KMS-11 (cell line): ENCODE measurements at regions not wholly inside any gene's neighbourhood (a gene's known extent, or its start where the extent isn't known, plus 50 kb on each side); places are given as distances from the start of the nearest gene placed in this dataset.

Source experiments
- H2AFZ ChIP-seq: fragments of 200-600 bp; sonication (generic); 2 replicates; pipeline ENCODE4 v1.6.1; 2016; ENCODE audit warnings: antibody characterized with exemption, mixed run types, low read depth
- H3K27ac ChIP-seq: fragments of 200-600 bp; sonication (generic); 2 replicates; pipeline ENCODE4 v1.6.1; 2016; ENCODE audit warnings: mild to moderate bottlenecking, mixed run types
- H3K27me3 ChIP-seq: fragments of 200-600 bp; sonication (generic); 2 replicates; pipeline ENCODE4 v1.6.1; 2017; ENCODE audit warnings: mild to moderate bottlenecking, low read depth, mixed run types, moderate library complexity; ENCODE audit not compliant: insufficient read depth
- H3K36me3 ChIP-seq: fragments of 200-600 bp; sonication (generic); 2 replicates; pipeline ENCODE4 v1.6.1; 2017; ENCODE audit warnings: mild to moderate bottlenecking, mixed run types; ENCODE audit not compliant: insufficient read depth
- H3K4me1 ChIP-seq: fragments of 200-600 bp; sonication (generic); 2 replicates; pipeline ENCODE4 v1.6.1; 2016; ENCODE audit warnings: mild to moderate bottlenecking, low read depth, mixed run types; ENCODE audit not compliant: poor library complexity, severe bottlenecking
- H3K4me2 ChIP-seq: fragments of 200-600 bp; sonication (generic); 2 replicates; pipeline ENCODE4 v1.7.0; 2016; ENCODE audit warnings: mild to moderate bottlenecking, mixed run types
- H3K4me3 ChIP-seq: fragments of 200-600 bp; sonication (generic); IDR thresholded peaks from 2 replicates; pipeline ENCODE4 v1.6.1; 2017; ENCODE audit warnings: low read depth, low read length, mixed read lengths; ENCODE audit not compliant: insufficient read depth
- H3K79me2 ChIP-seq: fragments of 200-600 bp; sonication (generic); 2 replicates; pipeline ENCODE4 v1.6.1; 2016; ENCODE audit warnings: low read depth, mixed run types; ENCODE audit not compliant: insufficient read depth
- H3K9ac ChIP-seq: fragments of 200-600 bp; sonication (generic); 2 replicates; pipeline ENCODE4 v1.6.1; 2016; ENCODE audit warnings: mild to moderate bottlenecking, mixed run types
- H4K20me1 ChIP-seq: fragments of 200-600 bp; sonication (generic); 2 replicates; pipeline ENCODE4 v1.6.1; 2016; ENCODE audit warnings: mild to moderate bottlenecking, mixed run types; ENCODE audit not compliant: insufficient read depth
- CTCF ChIP-seq: fragments of 200-600 bp; sonication (generic); conservative IDR thresholded peaks from 2 replicates; pipeline ENCODE4 v1.6.1; 2017; ENCODE audit warnings: low read depth, mild to moderate bottlenecking, antibody characterized with exemption, low read length, moderate library complexity, mixed read lengths

- no peak overlapping the region for H3K9ac ChIP-seq
- H3K4me1 ChIP-seq, result no peaks in the 10 kb centered on the region
- H3K4me3 ChIP-seq, result no peak overlapping the region
- H3K79me2 ChIP-seq, result no peaks in the 10 kb centered on the region
- no peak overlapping the region for H3K4me2 ChIP-seq
- no peak for TF ChIP-seq CTCF
- no peak overlapping the region for H2AFZ ChIP-seq
- H3K27me3 ChIP-seq, result no peaks in the 10 kb centered on the region
- no peaks in the 10 kb centered on the region for H3K36me3 ChIP-seq
- no peak overlapping the region for H3K27ac ChIP-seq
- H4K20me1 ChIP-seq, result no peaks in the 10 kb centered on the region
These were observed 273.6 kb downstream of the LRFN2 start for GRCh38 chr6:40313582-40313981.

- no peak for TF ChIP-seq CTCF
These were observed 274.8 kb downstream of the LRFN2 start for GRCh38 chr6:40312213-40313015.

GRCh38 chr6:40308533-40309306 is 278.4 kb downstream of the LRFN2 start:
- H3K4me2 ChIP-seq, result no peak overlapping the region
- no peak overlapping the region for H2AFZ ChIP-seq
- no peak overlapping the region for H3K9ac ChIP-seq
- H3K4me3 ChIP-seq, result no peak overlapping the region
- peak; percentile 94 for TF ChIP-seq CTCF
- no peaks in the 10 kb centered on the region for H3K27me3 ChIP-seq
- H3K36me3 ChIP-seq, result no peaks in the 10 kb centered on the region
- no peaks in the 10 kb centered on the region for H3K4me1 ChIP-seq
- H3K79me2 ChIP-seq, result no peaks in the 10 kb centered on the region
- H4K20me1 ChIP-seq, result no peaks in the 10 kb centered on the region
- H3K27ac ChIP-seq, result no peak overlapping the region

More at GRCh38 chr6:40312213-40313015, 274.8 kb downstream of the LRFN2 start:
- H3K4me3 ChIP-seq, result no peak overlapping the region
- H3K4me1 ChIP-seq, result no peaks in the 10 kb centered on the region
- no peak overlapping the region for H2AFZ ChIP-seq
- H3K4me2 ChIP-seq, result no peak overlapping the region
- H3K27ac ChIP-seq, result no peak overlapping the region
- no peaks in the 10 kb centered on the region for H4K20me1 ChIP-seq
- H3K79me2 ChIP-seq, result no peaks in the 10 kb centered on the region
- H3K36me3 ChIP-seq, result no peaks in the 10 kb centered on the region
- no peak overlapping the region for H3K9ac ChIP-seq
- H3K27me3 ChIP-seq, result no peaks in the 10 kb centered on the region

- H4K20me1 ChIP-seq, result no peaks in the 10 kb centered on the region
- H3K4me3 ChIP-seq, result no peak overlapping the region
- no peak overlapping the region for H3K27ac ChIP-seq
- H2AFZ ChIP-seq, result no peak overlapping the region
- no peak for TF ChIP-seq CTCF
- no peaks in the 10 kb centered on the region for H3K79me2 ChIP-seq
- H3K4me2 ChIP-seq, result no peak overlapping the region
- H3K9ac ChIP-seq, result no peak overlapping the region
- H3K36me3 ChIP-seq, result no peaks in the 10 kb centered on the region
- H3K4me1 ChIP-seq, result no peaks in the 10 kb centered on the region
- H3K27me3 ChIP-seq, result no peaks in the 10 kb centered on the region
These were observed 279.5 kb downstream of the LRFN2 start for GRCh38 chr6:40307712-40308111.
